GM10266 (cell line): ENCODE measurements at regions not wholly inside any gene's neighbourhood (a gene's known extent, or its start where the extent isn't known, plus 50 kb on each side); places are given as distances from the start of the nearest gene placed in this dataset.
"Not testable (repeated sequence)": the region's sequence is repeated elsewhere in the genome, so short reads cannot be mapped to it uniquely, and the experiment has no call there.

Experiments
- DNase-seq: peaks from one replicate; pipeline ENCODE4 v3.0.0; 2012; ENCODE audit errors: extremely low spot score
- CTCF ChIP-seq: IDR thresholded peaks from 2 replicates; pipeline ENCODE4 v1.5.1; 2012; ENCODE audit warnings: mild to moderate bottlenecking, low read depth; ENCODE audit not compliant: control insufficient read depth, insufficient read depth; ENCODE audit errors: missing control alignments

- no peak for DNase-seq
- no peak for TF ChIP-seq CTCF
These were observed 161.8 kb upstream of the IGF1 start for GRCh38 chr12:102642199-102642598.

- DNase-seq, result not testable (repeated sequence)
These were observed 160.3 kb upstream of the IGF1 start for GRCh38 chr12:102640658-102641057.

GRCh38 chr12:102638777-102639176, 158.4 kb upstream of the IGF1 start:
- no peak for TF ChIP-seq CTCF
- no peak for DNase-seq

- TF ChIP-seq CTCF, result no peak
- no peak for DNase-seq
These were observed 153.7 kb upstream of the IGF1 start for GRCh38 chr12:102633981-102634605.

GRCh38 chr12:102631274-102631673, 150.9 kb upstream of the IGF1 start:
- no peak for TF ChIP-seq CTCF
- DNase-seq, result no peak

- TF ChIP-seq CTCF, result no peak
- DNase-seq, result no peak
These were observed 149.0 kb upstream of the IGF1 start for GRCh38 chr12:102629262-102629888.

GRCh38 chr12:102625819-102626218, 145.5 kb upstream of the IGF1 start:
- no peak for DNase-seq
- no peak for TF ChIP-seq CTCF
